ENCODE measurements at regions not wholly inside any gene's neighbourhood (a gene's known extent, or its start where the extent isn't known, plus 50 kb on each side); places are given as distances from the start of the nearest gene placed in this dataset.
"Not testable (repeated sequence)": the region's sequence is repeated elsewhere in the genome, so short reads cannot be mapped to it uniquely, and the experiment has no call there.

DNA sequence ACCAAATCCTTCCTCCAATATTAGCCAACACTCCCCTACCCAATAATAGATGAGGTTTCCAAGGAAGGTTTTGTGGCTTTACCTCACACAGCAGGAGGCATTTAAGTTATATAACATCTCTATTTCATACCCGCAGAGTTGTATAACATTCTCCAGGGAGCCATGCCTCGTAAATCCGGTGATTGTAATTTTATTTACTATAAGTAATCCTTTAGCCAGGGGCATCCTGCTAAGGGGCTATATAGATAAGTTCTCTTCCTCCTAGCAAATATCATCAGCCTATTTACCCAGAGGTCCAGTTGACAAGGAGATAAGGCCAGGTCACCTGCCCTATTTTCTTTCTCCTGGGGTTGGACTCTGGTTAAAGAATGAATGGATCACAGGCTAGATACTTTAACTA lies 2051.0 kb downstream of the EFNA5 start (continued):
- TF ChIP-seq ZFP30 (CRISPR knock-in tag; IDR thresholded peaks at IDR 0.05) (no peak), SNAI2 (CRISPR knock-in tag; IDR thresholded peaks at IDR 0.05) (no peak)
- TF ChIP-seq, protein P1, sequence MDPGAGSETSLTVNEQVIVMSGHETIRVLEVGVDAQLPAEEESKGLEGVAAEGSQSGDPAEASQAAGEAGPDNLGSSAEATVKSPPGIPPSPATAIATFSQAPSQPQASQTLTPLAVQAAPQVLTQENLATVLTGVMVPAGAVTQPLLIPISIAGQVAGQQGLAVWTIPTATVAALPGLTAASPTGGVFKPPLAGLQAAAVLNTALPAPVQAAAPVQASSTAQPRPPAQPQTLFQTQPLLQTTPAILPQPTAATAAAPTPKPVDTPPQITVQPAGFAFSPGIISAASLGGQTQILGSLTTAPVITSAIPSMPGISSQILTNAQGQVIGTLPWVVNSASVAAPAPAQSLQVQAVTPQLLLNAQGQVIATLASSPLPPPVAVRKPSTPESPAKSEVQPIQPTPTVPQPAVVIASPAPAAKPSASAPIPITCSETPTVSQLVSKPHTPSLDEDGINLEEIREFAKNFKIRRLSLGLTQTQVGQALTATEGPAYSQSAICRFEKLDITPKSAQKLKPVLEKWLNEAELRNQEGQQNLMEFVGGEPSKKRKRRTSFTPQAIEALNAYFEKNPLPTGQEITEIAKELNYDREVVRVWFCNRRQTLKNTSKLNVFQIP (CRISPR knock-in tag; IDR thresholded peaks at IDR 0.05; ENCODE audit: borderline replicate concordance, low read depth) = no peak

DNA sequence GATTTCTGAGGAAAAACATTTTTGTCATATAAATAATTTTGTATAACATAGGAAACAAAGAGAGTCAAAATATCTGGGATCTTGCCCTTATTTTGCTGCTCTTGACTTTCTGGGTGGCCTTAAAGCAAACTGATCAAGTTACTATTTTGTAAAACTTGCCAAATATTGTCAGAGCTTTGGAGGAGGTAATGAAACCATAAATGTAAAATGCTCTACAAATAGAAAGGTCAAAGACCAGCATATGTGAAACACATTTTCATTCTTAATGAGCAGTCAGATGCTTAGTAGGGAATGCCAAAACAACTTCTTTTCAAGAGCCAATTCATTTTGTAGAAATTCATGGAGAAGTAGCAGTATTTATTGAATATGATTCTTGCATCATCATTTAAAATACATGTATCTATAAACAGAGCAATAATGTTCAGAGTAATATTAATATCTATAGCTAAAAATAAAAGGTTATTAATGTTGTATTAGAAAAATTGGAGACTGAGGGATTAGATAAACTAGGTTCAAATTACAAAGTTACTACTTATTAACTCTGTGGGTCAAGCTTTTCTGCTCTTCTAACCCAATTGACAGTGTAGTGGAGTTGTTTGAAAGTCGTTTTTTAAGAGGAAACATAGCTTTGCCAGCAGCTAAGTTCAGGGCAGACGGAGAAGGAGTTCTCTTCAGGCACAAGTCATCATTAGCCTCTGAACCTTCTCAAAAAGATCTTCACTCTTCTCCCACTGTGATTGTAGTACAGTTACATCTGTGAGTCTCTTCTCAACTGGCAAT lies 2053.1 kb downstream of the EFNA5 start:
- ATAC-seq = no peak
- TF ChIP-seq GLIS3 (CRISPR knock-in tag; IDR thresholded peaks at IDR 0.05) (no peak), ZNF70 (CRISPR knock-in tag; IDR thresholded peaks at IDR 0.05) (no peak), ZFP3 (CRISPR knock-in tag; IDR thresholded peaks at IDR 0.05) (no peak), BACH2 (CRISPR knock-in tag; IDR thresholded peaks at IDR 0.05; ENCODE audit: borderline replicate concordance) (no peak), ZNF565 (CRISPR knock-in tag; conservative IDR thresholded peaks at IDR 0.05; ENCODE audit: low read depth) (no peak), TOX (CRISPR knock-in tag; IDR thresholded peaks at IDR 0.05; ENCODE audit: borderline replicate concordance) (no peak), CSDC2 (CRISPR knock-in tag; IDR thresholded peaks at IDR 0.05) (no peak), TCF4 (CRISPR knock-in tag; IDR thresholded peaks at IDR 0.05; ENCODE audit: borderline replicate concordance) (no peak)
- TF ChIP-seq, protein P2, sequence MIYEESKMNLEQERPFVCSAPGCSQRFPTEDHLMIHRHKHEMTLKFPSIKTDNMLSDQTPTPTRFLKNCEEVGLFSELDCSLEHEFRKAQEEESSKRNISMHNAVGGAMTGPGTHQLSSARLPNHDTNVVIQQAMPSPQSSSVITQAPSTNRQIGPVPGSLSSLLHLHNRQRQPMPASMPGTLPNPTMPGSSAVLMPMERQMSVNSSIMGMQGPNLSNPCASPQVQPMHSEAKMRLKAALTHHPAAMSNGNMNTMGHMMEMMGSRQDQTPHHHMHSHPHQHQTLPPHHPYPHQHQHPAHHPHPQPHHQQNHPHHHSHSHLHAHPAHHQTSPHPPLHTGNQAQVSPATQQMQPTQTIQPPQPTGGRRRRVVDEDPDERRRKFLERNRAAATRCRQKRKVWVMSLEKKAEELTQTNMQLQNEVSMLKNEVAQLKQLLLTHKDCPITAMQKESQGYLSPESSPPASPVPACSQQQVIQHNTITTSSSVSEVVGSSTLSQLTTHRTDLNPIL (CRISPR knock-in tag; IDR thresholded peaks at IDR 0.05; ENCODE audit: low read depth) = no peak
- TF ChIP-seq, protein P1 (CRISPR knock-in tag; IDR thresholded peaks at IDR 0.05; ENCODE audit: borderline replicate concordance, low read depth) = no peak

DNA sequence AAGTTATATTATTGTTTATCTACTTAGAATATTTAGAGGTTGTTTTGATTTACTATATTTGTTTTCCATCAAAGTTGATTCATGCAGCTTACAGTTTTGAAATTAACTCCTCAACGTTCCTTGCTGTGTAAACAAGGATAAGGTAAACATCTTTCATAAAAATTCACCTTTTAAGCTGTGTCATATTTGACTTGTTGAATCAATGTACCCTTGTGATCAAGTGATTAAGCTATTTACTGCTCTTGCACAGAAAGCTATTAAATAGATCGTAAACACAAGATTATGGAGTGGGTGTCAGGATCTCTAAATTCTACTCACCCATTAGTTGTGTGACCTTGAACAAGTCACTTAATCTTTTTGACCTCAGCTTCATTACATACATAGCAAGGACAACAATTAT lies 2054.0 kb upstream of the NUDT12 start:
- ATAC-seq = no peak
- TF ChIP-seq, protein P1 (CRISPR knock-in tag; IDR thresholded peaks at IDR 0.05; ENCODE audit: borderline replicate concordance, low read depth) = no peak
- TF ChIP-seq ZNF565 (CRISPR knock-in tag; conservative IDR thresholded peaks at IDR 0.05; ENCODE audit: low read depth) (no peak), TCF4 (CRISPR knock-in tag; IDR thresholded peaks at IDR 0.05; ENCODE audit: borderline replicate concordance) (no peak), RARB (CRISPR knock-in tag; IDR thresholded peaks at IDR 0.05) (no peak), ISL1 (CRISPR knock-in tag; IDR thresholded peaks at IDR 0.05) (no peak), GLIS3 (CRISPR knock-in tag; IDR thresholded peaks at IDR 0.05) (no peak), OSR1 (CRISPR knock-in tag; IDR thresholded peaks at IDR 0.05) (no peak), BACH2 (CRISPR knock-in tag; IDR thresholded peaks at IDR 0.05; ENCODE audit: borderline replicate concordance) (no peak), TOX (CRISPR knock-in tag; IDR thresholded peaks at IDR 0.05; ENCODE audit: borderline replicate concordance) (no peak), ESRRG (CRISPR knock-in tag; IDR thresholded peaks at IDR 0.05) (no peak), ZNF8 (CRISPR knock-in tag; IDR thresholded peaks at IDR 0.05) (no peak), ZNF70 (CRISPR knock-in tag; IDR thresholded peaks at IDR 0.05) (no peak), ARNTL (CRISPR knock-in tag; IDR thresholded peaks at IDR 0.05; ENCODE audit: borderline replicate concordance, low read depth) (no peak), SNAI2 (CRISPR knock-in tag; IDR thresholded peaks at IDR 0.05) (no peak), PPARA (CRISPR knock-in tag; IDR thresholded peaks at IDR 0.05; ENCODE audit: borderline replicate concordance) (no peak)
- TF ChIP-seq, protein P3, sequence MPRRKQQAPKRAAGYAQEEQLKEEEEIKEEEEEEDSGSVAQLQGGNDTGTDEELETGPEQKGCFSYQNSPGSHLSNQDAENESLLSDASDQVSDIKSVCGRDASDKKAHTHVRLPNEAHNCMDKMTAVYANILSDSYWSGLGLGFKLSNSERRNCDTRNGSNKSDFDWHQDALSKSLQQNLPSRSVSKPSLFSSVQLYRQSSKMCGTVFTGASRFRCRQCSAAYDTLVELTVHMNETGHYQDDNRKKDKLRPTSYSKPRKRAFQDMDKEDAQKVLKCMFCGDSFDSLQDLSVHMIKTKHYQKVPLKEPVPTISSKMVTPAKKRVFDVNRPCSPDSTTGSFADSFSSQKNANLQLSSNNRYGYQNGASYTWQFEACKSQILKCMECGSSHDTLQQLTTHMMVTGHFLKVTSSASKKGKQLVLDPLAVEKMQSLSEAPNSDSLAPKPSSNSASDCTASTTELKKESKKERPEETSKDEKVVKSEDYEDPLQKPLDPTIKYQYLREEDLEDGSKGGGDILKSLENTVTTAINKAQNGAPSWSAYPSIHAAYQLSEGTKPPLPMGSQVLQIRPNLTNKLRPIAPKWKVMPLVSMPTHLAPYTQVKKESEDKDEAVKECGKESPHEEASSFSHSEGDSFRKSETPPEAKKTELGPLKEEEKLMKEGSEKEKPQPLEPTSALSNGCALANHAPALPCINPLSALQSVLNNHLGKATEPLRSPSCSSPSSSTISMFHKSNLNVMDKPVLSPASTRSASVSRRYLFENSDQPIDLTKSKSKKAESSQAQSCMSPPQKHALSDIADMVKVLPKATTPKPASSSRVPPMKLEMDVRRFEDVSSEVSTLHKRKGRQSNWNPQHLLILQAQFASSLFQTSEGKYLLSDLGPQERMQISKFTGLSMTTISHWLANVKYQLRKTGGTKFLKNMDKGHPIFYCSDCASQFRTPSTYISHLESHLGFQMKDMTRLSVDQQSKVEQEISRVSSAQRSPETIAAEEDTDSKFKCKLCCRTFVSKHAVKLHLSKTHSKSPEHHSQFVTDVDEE (CRISPR knock-in tag; IDR thresholded peaks at IDR 0.05) = no peak
- TF ChIP-seq, protein P2 (CRISPR knock-in tag; IDR thresholded peaks at IDR 0.05; ENCODE audit: low read depth) = no peak
- TF ChIP-seq, protein P4, sequence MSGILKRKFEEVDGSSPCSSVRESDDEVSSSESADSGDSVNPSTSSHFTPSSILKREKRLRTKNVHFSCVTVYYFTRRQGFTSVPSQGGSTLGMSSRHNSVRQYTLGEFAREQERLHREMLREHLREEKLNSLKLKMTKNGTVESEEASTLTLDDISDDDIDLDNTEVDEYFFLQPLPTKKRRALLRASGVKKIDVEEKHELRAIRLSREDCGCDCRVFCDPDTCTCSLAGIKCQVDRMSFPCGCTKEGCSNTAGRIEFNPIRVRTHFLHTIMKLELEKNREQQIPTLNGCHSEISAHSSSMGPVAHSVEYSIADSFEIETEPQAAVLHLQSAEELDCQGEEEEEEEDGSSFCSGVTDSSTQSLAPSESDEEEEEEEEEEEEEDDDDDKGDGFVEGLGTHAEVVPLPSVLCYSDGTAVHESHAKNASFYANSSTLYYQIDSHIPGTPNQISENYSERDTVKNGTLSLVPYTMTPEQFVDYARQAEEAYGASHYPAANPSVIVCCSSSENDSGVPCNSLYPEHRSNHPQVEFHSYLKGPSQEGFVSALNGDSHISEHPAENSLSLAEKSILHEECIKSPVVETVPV (CRISPR knock-in tag; IDR thresholded peaks at IDR 0.05) = no peak

DNA sequence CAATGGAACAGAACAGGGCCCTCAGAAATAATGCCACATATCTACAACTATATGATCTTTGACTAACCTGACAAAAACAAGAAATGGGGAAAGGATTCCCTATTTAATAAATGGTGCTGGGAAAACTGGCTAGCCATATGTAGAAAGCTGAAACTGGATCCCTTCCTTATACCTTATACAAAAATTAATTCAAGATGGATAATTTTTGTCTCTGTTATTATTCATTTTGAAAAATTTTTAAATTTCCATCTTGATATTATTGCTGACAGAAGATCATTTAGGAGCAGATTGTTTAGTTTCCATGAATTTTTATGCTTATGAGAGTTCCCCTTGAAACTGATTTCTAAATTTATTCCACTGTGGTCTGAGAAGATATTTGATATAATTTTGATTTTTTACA lies 2039.8 kb upstream of the NUDT12 start:
- ATAC-seq = not testable (repeated sequence)
